ENCODE measurements at regions not wholly inside any gene's neighbourhood (a gene's known extent, or its start where the extent isn't known, plus 50 kb on each side); places are given as distances from the start of the nearest gene placed in this dataset.

GRCh38 chr12:111271674-111272418 is 97.0 kb downstream of the PHETA1 start:
- no peak for TF ChIP-seq CTCF (IDR thresholded peaks at IDR 0.05)
- TF ChIP-seq POLR2A (IDR thresholded peaks at IDR 0.05) = no peak

All from ovary (tissue), 3 donors.